Endothelial cell of umbilical vein (primary cell): ENCODE measurements at regions not wholly inside any gene's neighbourhood (a gene's known extent, or its start where the extent isn't known, plus 50 kb on each side); places are given as distances from the start of the nearest gene placed in this dataset.

Source experiments
- BruUV-seq: library from RNA; stranded (reverse); fragments of 400-500 nt; replicated peaks from 2 replicates; lab custom pipeline; 2021; lab: Mats Ljungman, UMichigan
- CTCF ChIA-PET: fragments of 300-600, 350-600 bp; sonication (Branson Sonifier 250); formaldehyde crosslinking; loops from one replicate; lab custom pipeline; 2021; ENCODE audit warnings: antibody characterized with exemption, inconsistent platforms; lab: Charles Lee
- POLR2A ChIA-PET: fragments of 300-600, 350-600 bp; sonication (Branson Sonifier 250); formaldehyde crosslinking; loops from one replicate; lab custom pipeline; 2021; ENCODE audit warnings: antibody characterized with exemption, inconsistent platforms; lab: Charles Lee
- DNase-seq: peaks from one replicate; pipeline ENCODE4 v3.0.0-alpha.2; 2011; ENCODE audit warnings: low read depth, low spot score
- FAIRE-seq: peaks from 2 replicates; lab custom pipeline; 2011; peaks lifted over from hg19 to GRCh38; lab: Jason Lieb, UNC
- H2AFZ ChIP-seq: 2 replicates; pipeline ENCODE4 v1.6.0; 2012; ENCODE audit warnings: low read depth, low read length, control low read depth, inconsistent platforms
- H3K27ac ChIP-seq: 2 replicates; pipeline ENCODE4 v1.5.1; 2011; ENCODE audit warnings: low read depth, mild to moderate bottlenecking, control low read depth, low read length, moderate library complexity; ENCODE audit not compliant: insufficient read depth
- H3K27me3 ChIP-seq, 2 experiments: 2 replicates each; pipeline versions ENCODE4 v1.6.0 to v1.6.1; 2011; ENCODE audit warnings: low read length in 2 of 2, mixed read lengths in 1 of 2; ENCODE audit not compliant: control insufficient read depth in 2 of 2, insufficient read depth in 2 of 2
- H3K36me3 ChIP-seq, 2 experiments: 2 replicates in 1 of 2; 3 replicates in 1 of 2; pipeline ENCODE4 v1.5.1; 2011; ENCODE audit warnings: low read length in 2 of 2, mild to moderate bottlenecking in 1 of 2, moderate library complexity in 1 of 2; ENCODE audit not compliant: control insufficient read depth in 2 of 2, insufficient read depth in 2 of 2; ENCODE audit errors: extremely low read depth in 1 of 2
- H3K4me1 ChIP-seq: 3 replicates; pipeline ENCODE4 v1.5.1; 2011; ENCODE audit warnings: mild to moderate bottlenecking, low read length; ENCODE audit not compliant: control insufficient read depth, insufficient read depth; ENCODE audit errors: extremely low read depth
- H3K4me2 ChIP-seq: 2 replicates; pipeline ENCODE4 v1.6.1; 2011; ENCODE audit warnings: low read length, control low read depth, mixed read lengths; ENCODE audit not compliant: insufficient read depth
- H3K4me3 ChIP-seq, 3 experiments: fragments of 200-600 bp in 1 of 3; sonication (generic), shearing (Covaris generic) in 1 of 3; replicated peaks in 1 of 3; 2 replicates each; pipeline ENCODE4 v1.5.1; 2011 to 2016; ENCODE audit warnings: control low read depth in 3 of 3, low read length in 3 of 3, mild to moderate bottlenecking in 2 of 3, inconsistent platforms in 1 of 3, low read depth in 1 of 3, moderate library complexity in 1 of 3; ENCODE audit not compliant: insufficient read depth in 1 of 3
- H3K79me2 ChIP-seq: 2 replicates; pipeline ENCODE4 v1.6.0; 2012; ENCODE audit warnings: low read length, inconsistent platforms; ENCODE audit not compliant: control insufficient read depth, insufficient read depth
- H3K9ac ChIP-seq: replicated peaks from 2 replicates; pipeline ENCODE3; 2011; ENCODE audit warnings: low read length, control low read depth; ENCODE audit not compliant: insufficient read depth; ENCODE audit errors: extremely low read depth
- H3K9me1 ChIP-seq: replicated peaks from 3 replicates; pipeline ENCODE4 v1.6.0; 2011; ENCODE audit warnings: mild to moderate bottlenecking, low read length; ENCODE audit not compliant: control insufficient read depth, insufficient read depth; ENCODE audit errors: extremely low read depth
- H3K9me3 ChIP-seq: replicated peaks from 2 replicates; pipeline ENCODE4 v1.5.1; 2012; ENCODE audit warnings: low read length, inconsistent platforms; ENCODE audit not compliant: control insufficient read depth, insufficient read depth
- H4K20me1 ChIP-seq: replicated peaks from 2 replicates; pipeline ENCODE3; 2011; ENCODE audit warnings: mild to moderate bottlenecking, low read length; ENCODE audit not compliant: control insufficient read depth, insufficient read depth; ENCODE audit errors: extremely low read depth
- CTCF ChIP-seq, 2 donors: IDR thresholded peaks; 1 replicate in 1 of 2; 2 replicates in 1 of 2; pipeline ENCODE4 v1.5.1; 2011; ENCODE audit warnings: low read length in 2 of 2, mild to moderate bottlenecking in 2 of 2, moderate library complexity in 2 of 2, control low read depth in 1 of 2, inconsistent platforms in 1 of 2, low read depth in 1 of 2; ENCODE audit not compliant: insufficient read depth in 1 of 2; ENCODE audit errors: extremely low read depth in 1 of 2
- EZH2 ChIP-seq: IDR thresholded peaks from 2 replicates; pipeline ENCODE4 v1.6.1; 2012; ENCODE audit warnings: borderline replicate concordance, low read depth, mild to moderate bottlenecking, moderate library complexity, low read length, inconsistent platforms; ENCODE audit not compliant: severe bottlenecking
- FOS ChIP-seq: IDR thresholded peaks from 2 replicates; pipeline ENCODE4 v1.6.1; 2011; ENCODE audit warnings: mild to moderate bottlenecking, low read length, moderate library complexity, borderline replicate concordance; ENCODE audit not compliant: insufficient read depth
- GATA2 ChIP-seq: IDR thresholded peaks from 2 replicates; pipeline ENCODE4 v1.7.0; 2011; ENCODE audit warnings: low read depth, mild to moderate bottlenecking, moderate library complexity, mixed read lengths, low read length; ENCODE audit not compliant: insufficient read length, insufficient read depth
- JUN ChIP-seq: IDR thresholded peaks from 2 replicates; pipeline ENCODE4 v1.6.1; 2011; ENCODE audit warnings: borderline replicate concordance, low read depth; ENCODE audit not compliant: insufficient read length, insufficient read depth
- MAX ChIP-seq: IDR thresholded peaks from 2 replicates; pipeline ENCODE4 v1.6.1; 2011; ENCODE audit not compliant: insufficient read depth, insufficient read length
- MYC ChIP-seq: IDR thresholded peaks from one replicate; pipeline ENCODE4 v1.6.1; 2011; ENCODE audit warnings: mild to moderate bottlenecking, low read depth, low read length
- POLR2A ChIP-seq: IDR thresholded peaks from 2 replicates; pipeline ENCODE4 v1.6.1; 2012; ENCODE audit warnings: low read depth, mild to moderate bottlenecking, control low read depth, low read length
- POLR2AphosphoS5 ChIP-seq: IDR thresholded peaks from 2 replicates; pipeline ENCODE4 v1.6.1; 2012; ENCODE audit warnings: low read depth, mild to moderate bottlenecking, control low read depth, low read length, moderate library complexity; ENCODE audit not compliant: insufficient read depth
- dilution Hi-C: fragments of 300-500 bp; cut with MboI; formaldehyde crosslinking; loops from one replicate; pipeline ENCODE4 v1.15.0; 2019; ENCODE audit warnings: low sequenced_read_pairs; ENCODE audit not compliant: extremely low pct_ligation_motif_present
- intact Hi-C: fragments of 100-400 bp; cut with micrococcal nuclease; formaldehyde crosslinking; loops from one replicate; pipeline ENCODE4 v1.10.0; 2022

- intact Hi-C loops: no loop called here
- Histone ChIP-seq H3K9me1 (no peaks in the 10 kb centered on the region), H3K4me2 (no peak overlapping the region), H3K79me2 (no peaks in the 10 kb centered on the region), H3K27ac (no peak overlapping the region), H3K9me3 (no peaks in the 10 kb centered on the region), H3K36me3 (no peaks in the 10 kb centered on the region), H3K9ac (no peak overlapping the region), H3K4me3 (no peak overlapping the region), H3K27me3 (no peaks in the 10 kb centered on the region), H3K4me1 (no peaks in the 10 kb centered on the region), H4K20me1 (no peaks in the 10 kb centered on the region), H2AFZ (no peak overlapping the region)
- POLR2A ChIA-PET: no interaction called here
- dilution Hi-C loops: no loop called here
- TF ChIP-seq FOS (no peak), CTCF (IDR thresholded peaks at IDR 0.05; ENCODE audit: extremely low read depth in 1 of 2, insufficient read depth in 1 of 2, low read depth in 1 of 2, low read length in 2 of 2) (no peak), POLR2AphosphoS5 (no peak), MYC (no peak), JUN (no peak), MAX (no peak), GATA2 (no peak), POLR2A (no peak), EZH2 (no peak)
- no TSS peak for BruUV-seq
- CTCF ChIA-PET: no interaction called here
- DNase-seq (no peak), FAIRE-seq (no peak)
These were observed 249.1 kb downstream of the SUCLG1 start for GRCh38 chr2:84209941-84210340.
